ENCODE measurements at regions not wholly inside any gene's neighbourhood (a gene's known extent, or its start where the extent isn't known, plus 50 kb on each side); places are given as distances from the start of the nearest gene placed in this dataset.

- Histone ChIP-seq H3K4me3 (no peak overlapping the region), H3K9me2 (ENCODE audit: insufficient read depth) (no peaks in the 10 kb centered on the region), H3K27me3 (ENCODE audit: insufficient read depth) (no peaks in the 10 kb centered on the region), H3K4me1 (ENCODE audit: insufficient read depth) (no peaks in the 10 kb centered on the region), H2AFZ (no peak overlapping the region), H3K36me3 (ENCODE audit: insufficient read depth) (no peaks in the 10 kb centered on the region), H4K20me1 (replicated peaks; ENCODE audit: insufficient read depth) (no peaks in the 10 kb centered on the region), H3F3A (replicated peaks; ENCODE audit: low read depth) (no peaks in the 10 kb centered on the region), H3K4me2 (no peak overlapping the region), H3K79me2 (replicated peaks; ENCODE audit: insufficient read depth) (no peaks in the 10 kb centered on the region), H3K27ac (ENCODE audit: low read depth) (no peak overlapping the region)
- Mint-ChIP-seq H3K36me3 (ENCODE audit: low read depth) (no peaks in the 10 kb centered on the region; the same call in 2 of the 3 replicates), H3K9me3 (peaks cover 5% of the 10 kb centered on the region; the same call in 2 of the 3 replicates), H3K27ac (no peak overlapping the region), H3K27me3 (ENCODE audit: insufficient read depth, low read depth, poor library complexity) (no peaks in the 10 kb centered on the region), H3K4me3 (no peak overlapping the region), H3K4me1 (no peaks in the 10 kb centered on the region)
- DNase-seq (ENCODE audit: low spot score) (no peak), ATAC-seq (no peak)
- TF ChIP-seq, protein P1, sequence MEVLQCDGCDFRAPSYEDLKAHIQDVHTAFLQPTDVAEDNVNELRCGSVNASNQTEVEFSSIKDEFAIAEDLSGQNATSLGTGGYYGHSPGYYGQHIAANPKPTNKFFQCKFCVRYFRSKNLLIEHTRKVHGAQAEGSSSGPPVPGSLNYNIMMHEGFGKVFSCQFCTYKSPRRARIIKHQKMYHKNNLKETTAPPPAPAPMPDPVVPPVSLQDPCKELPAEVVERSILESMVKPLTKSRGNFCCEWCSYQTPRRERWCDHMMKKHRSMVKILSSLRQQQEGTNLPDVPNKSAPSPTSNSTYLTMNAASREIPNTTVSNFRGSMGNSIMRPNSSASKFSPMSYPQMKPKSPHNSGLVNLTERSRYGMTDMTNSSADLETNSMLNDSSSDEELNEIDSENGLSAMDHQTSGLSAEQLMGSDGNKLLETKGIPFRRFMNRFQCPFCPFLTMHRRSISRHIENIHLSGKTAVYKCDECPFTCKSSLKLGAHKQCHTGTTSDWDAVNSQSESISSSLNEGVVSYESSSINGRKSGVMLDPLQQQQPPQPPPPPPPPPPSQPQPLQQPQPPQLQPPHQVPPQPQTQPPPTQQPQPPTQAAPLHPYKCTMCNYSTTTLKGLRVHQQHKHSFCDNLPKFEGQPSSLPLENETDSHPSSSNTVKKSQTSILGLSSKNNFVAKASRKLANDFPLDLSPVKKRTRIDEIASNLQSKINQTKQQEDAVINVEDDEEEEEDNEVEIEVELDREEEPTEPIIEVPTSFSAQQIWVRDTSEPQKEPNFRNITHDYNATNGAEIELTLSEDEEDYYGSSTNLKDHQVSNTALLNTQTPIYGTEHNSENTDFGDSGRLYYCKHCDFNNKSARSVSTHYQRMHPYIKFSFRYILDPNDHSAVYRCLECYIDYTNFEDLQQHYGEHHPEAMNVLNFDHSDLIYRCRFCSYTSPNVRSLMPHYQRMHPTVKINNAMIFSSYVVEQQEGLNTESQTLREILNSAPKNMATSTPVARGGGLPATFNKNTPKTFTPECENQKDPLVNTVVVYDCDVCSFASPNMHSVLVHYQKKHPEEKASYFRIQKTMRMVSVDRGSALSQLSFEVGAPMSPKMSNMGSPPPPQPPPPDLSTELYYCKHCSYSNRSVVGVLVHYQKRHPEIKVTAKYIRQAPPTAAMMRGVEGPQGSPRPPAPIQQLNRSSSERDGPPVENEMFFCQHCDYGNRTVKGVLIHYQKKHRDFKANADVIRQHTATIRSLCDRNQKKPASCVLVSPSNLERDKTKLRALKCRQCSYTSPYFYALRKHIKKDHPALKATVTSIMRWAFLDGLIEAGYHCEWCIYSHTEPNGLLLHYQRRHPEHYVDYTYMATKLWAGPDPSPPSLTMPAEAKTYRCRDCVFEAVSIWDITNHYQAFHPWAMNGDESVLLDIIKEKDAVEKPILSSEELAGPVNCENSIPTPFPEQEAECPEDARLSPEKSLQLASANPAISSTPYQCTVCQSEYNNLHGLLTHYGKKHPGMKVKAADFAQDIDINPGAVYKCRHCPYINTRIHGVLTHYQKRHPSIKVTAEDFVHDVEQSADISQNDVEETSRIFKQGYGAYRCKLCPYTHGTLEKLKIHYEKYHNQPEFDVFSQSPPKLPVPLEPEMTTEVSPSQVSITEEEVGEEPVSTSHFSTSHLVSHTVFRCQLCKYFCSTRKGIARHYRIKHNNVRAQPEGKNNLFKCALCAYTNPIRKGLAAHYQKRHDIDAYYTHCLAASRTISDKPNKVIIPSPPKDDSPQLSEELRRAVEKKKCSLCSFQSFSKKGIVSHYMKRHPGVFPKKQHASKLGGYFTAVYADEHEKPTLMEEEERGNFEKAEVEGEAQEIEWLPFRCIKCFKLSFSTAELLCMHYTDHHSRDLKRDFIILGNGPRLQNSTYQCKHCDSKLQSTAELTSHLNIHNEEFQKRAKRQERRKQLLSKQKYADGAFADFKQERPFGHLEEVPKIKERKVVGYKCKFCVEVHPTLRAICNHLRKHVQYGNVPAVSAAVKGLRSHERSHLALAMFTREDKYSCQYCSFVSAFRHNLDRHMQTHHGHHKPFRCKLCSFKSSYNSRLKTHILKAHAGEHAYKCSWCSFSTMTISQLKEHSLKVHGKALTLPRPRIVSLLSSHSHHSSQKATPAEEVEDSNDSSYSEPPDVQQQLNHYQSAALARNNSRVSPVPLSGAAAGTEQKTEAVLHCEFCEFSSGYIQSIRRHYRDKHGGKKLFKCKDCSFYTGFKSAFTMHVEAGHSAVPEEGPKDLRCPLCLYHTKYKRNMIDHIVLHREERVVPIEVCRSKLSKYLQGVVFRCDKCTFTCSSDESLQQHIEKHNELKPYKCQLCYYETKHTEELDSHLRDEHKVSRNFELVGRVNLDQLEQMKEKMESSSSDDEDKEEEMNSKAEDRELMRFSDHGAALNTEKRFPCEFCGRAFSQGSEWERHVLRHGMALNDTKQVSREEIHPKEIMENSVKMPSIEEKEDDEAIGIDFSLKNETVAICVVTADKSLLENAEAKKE (CRISPR knock-in tag; IDR thresholded peaks at IDR 0.05), result no peak
- TF ChIP-seq EZH2 (IDR thresholded peaks at IDR 0.05; ENCODE audit: low read depth, unreplicated experiment) (no peak), CREB1 (CRISPR knock-in tag; IDR thresholded peaks at IDR 0.05; ENCODE audit: low read depth) (no peak), JUNB (IDR thresholded peaks at IDR 0.05; ENCODE audit: unreplicated experiment) (no peak), ZNF114 (CRISPR knock-in tag; IDR thresholded peaks at IDR 0.05) (no peak), EZH2phosphoT487 (IDR thresholded peaks at IDR 0.05; ENCODE audit: unreplicated experiment) (no peak), POLR2AphosphoS5 (IDR thresholded peaks at IDR 0.05; ENCODE audit: low read depth) (no peak), ZNF331 (CRISPR knock-in tag; IDR thresholded peaks at IDR 0.05; ENCODE audit: low read depth) (no peak), NANOG (IDR thresholded peaks at IDR 0.05; ENCODE audit: borderline replicate concordance) (no peak), STAT1 (IDR thresholded peaks at IDR 0.05; ENCODE audit: unreplicated experiment) (no peak)
- TF ChIP-seq, protein P2, sequence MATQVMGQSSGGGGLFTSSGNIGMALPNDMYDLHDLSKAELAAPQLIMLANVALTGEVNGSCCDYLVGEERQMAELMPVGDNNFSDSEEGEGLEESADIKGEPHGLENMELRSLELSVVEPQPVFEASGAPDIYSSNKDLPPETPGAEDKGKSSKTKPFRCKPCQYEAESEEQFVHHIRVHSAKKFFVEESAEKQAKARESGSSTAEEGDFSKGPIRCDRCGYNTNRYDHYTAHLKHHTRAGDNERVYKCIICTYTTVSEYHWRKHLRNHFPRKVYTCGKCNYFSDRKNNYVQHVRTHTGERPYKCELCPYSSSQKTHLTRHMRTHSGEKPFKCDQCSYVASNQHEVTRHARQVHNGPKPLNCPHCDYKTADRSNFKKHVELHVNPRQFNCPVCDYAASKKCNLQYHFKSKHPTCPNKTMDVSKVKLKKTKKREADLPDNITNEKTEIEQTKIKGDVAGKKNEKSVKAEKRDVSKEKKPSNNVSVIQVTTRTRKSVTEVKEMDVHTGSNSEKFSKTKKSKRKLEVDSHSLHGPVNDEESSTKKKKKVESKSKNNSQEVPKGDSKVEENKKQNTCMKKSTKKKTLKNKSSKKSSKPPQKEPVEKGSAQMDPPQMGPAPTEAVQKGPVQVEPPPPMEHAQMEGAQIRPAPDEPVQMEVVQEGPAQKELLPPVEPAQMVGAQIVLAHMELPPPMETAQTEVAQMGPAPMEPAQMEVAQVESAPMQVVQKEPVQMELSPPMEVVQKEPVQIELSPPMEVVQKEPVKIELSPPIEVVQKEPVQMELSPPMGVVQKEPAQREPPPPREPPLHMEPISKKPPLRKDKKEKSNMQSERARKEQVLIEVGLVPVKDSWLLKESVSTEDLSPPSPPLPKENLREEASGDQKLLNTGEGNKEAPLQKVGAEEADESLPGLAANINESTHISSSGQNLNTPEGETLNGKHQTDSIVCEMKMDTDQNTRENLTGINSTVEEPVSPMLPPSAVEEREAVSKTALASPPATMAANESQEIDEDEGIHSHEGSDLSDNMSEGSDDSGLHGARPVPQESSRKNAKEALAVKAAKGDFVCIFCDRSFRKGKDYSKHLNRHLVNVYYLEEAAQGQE (IDR thresholded peaks at IDR 0.05; ENCODE audit: unreplicated experiment), result no peak
- TF ChIP-seq, protein P3, sequence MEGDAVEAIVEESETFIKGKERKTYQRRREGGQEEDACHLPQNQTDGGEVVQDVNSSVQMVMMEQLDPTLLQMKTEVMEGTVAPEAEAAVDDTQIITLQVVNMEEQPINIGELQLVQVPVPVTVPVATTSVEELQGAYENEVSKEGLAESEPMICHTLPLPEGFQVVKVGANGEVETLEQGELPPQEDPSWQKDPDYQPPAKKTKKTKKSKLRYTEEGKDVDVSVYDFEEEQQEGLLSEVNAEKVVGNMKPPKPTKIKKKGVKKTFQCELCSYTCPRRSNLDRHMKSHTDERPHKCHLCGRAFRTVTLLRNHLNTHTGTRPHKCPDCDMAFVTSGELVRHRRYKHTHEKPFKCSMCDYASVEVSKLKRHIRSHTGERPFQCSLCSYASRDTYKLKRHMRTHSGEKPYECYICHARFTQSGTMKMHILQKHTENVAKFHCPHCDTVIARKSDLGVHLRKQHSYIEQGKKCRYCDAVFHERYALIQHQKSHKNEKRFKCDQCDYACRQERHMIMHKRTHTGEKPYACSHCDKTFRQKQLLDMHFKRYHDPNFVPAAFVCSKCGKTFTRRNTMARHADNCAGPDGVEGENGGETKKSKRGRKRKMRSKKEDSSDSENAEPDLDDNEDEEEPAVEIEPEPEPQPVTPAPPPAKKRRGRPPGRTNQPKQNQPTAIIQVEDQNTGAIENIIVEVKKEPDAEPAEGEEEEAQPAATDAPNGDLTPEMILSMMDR (conservative IDR thresholded peaks at IDR 0.05; ENCODE audit: low read depth in 2 of 2), result no peak
- TF ChIP-seq, protein P4, sequence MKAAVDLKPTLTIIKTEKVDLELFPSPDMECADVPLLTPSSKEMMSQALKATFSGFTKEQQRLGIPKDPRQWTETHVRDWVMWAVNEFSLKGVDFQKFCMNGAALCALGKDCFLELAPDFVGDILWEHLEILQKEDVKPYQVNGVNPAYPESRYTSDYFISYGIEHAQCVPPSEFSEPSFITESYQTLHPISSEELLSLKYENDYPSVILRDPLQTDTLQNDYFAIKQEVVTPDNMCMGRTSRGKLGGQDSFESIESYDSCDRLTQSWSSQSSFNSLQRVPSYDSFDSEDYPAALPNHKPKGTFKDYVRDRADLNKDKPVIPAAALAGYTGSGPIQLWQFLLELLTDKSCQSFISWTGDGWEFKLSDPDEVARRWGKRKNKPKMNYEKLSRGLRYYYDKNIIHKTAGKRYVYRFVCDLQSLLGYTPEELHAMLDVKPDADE (IDR thresholded peaks at IDR 0.05), result no peak
These were observed 233.1 kb downstream of the RPIA start for GRCh38 chr2:88924533-88924932.
